K562 (cell line): ENCODE measurements at regions not wholly inside any gene's neighbourhood (a gene's known extent, or its start where the extent isn't known, plus 50 kb on each side); places are given as distances from the start of the nearest gene placed in this dataset.

ENCODE experiments used
- ATAC-seq: fragments of 200-7000 bp; cut with Tn5 transposase; 3 replicates; pipeline ENCODE4 v1.9.1; 2020; ENCODE audit warnings: moderate library complexity
- BruUV-seq: library from RNA; stranded (reverse); fragments of 400-500 nt; replicated peaks from 2 replicates; lab custom pipeline; 2021; lab: Mats Ljungman, UMichigan
- CTCF ChIA-PET: fragments of 300-600 bp; formaldehyde crosslinking; extraction: SDS; loops from one replicate; lab custom pipeline; 2021; ENCODE audit warnings: low intra/inter-chr PET ratio; lab: Yijun Ruan, JAX
- POLR2A ChIA-PET: fragments of 300-600, 350-650 bp; sonication (Branson Sonifier 250); formaldehyde crosslinking; extraction: SDS; loops from one replicate; lab custom pipeline; 2021; ENCODE audit warnings: antibody characterized with exemption, inconsistent platforms; lab: Yijun Ruan, JAX
- DNase-seq, 4 experiments: peaks; one replicate each; pipeline versions ENCODE4 v3.0.0 to v3.0.0-alpha.2; 2011 to 2018; ENCODE audit warnings: low spot score in 3 of 4, mixed read lengths in 3 of 4; ENCODE audit errors: extremely low read depth in 1 of 4
- FAIRE-seq: peaks from 2 replicates; lab custom pipeline; 2011; peaks lifted over from hg19 to GRCh38; lab: Jason Lieb, UNC
- H2AFZ ChIP-seq: 2 replicates; pipeline ENCODE4 v1.6.0; 2011; ENCODE audit warnings: low read depth, low read length, control low read depth, inconsistent platforms
- H3K27ac ChIP-seq: fragments of 200-600 bp; 3 replicates; pipeline ENCODE4 v1.8.0; 2011; ENCODE audit warnings: low read depth, mild to moderate bottlenecking, control low read depth, inconsistent platforms, low read length, moderate library complexity, mixed read lengths; ENCODE audit errors: extremely low read depth
- H3K27me3 ChIP-seq, 2 experiments: fragments of 300-600 bp in 1 of 2; 2 replicates in 1 of 2; 3 replicates in 1 of 2; pipeline versions ENCODE4 v1.6.0 to v1.8.0; 2011; ENCODE audit warnings: inconsistent platforms in 2 of 2, low read length in 2 of 2, mild to moderate bottlenecking in 1 of 2, mixed read lengths in 1 of 2, moderate library complexity in 1 of 2; ENCODE audit not compliant: control insufficient read depth in 2 of 2, insufficient read depth in 2 of 2
- H3K36me3 ChIP-seq: fragments of 300-600 bp; 3 replicates; pipeline ENCODE4 v1.8.0; 2011; ENCODE audit warnings: mild to moderate bottlenecking, low read length, inconsistent platforms; ENCODE audit not compliant: control insufficient read depth, insufficient read depth
- H3K4me1 ChIP-seq, 2 experiments: fragments of 200-600 bp in 1 of 2; replicated peaks in 1 of 2; 2 replicates in 1 of 2; 3 replicates in 1 of 2; pipeline versions ENCODE4 v1.5.1 to v1.8.0; 2011; ENCODE audit warnings: inconsistent platforms in 2 of 2, low read length in 2 of 2, mild to moderate bottlenecking in 1 of 2, mixed read lengths in 1 of 2, moderate library complexity in 1 of 2; ENCODE audit not compliant: control insufficient read depth in 2 of 2, insufficient read depth in 2 of 2
- H3K4me2 ChIP-seq: 2 replicates; pipeline ENCODE4 v1.6.1; 2011; ENCODE audit warnings: low read length, control low read depth, inconsistent platforms, mixed read lengths; ENCODE audit not compliant: insufficient read depth
- H3K4me3 ChIP-seq: fragments of 200-600 bp; sonication (generic), shearing (Covaris generic); 2 replicates; pipeline ENCODE4 v1.5.1; 2016; ENCODE audit warnings: control low read depth, inconsistent platforms
- H3K79me2 ChIP-seq: fragments of 200-600 bp; 3 replicates; pipeline ENCODE4 v1.8.0; 2011; ENCODE audit warnings: low read length, inconsistent platforms; ENCODE audit not compliant: control insufficient read depth, insufficient read depth
- H3K9ac ChIP-seq, 2 experiments: 2 replicates each; pipeline versions ENCODE4 v1.6.0 to v1.6.1; 2011; ENCODE audit warnings: low read depth in 2 of 2, low read length in 2 of 2, control low read depth in 1 of 2, inconsistent platforms in 1 of 2, mild to moderate bottlenecking in 1 of 2, mixed read lengths in 1 of 2; ENCODE audit not compliant: insufficient read depth in 1 of 2
- H3K9me1 ChIP-seq: one replicate; pipeline ENCODE4 v1.6.0; 2011; ENCODE audit warnings: inconsistent platforms, mild to moderate bottlenecking, low read length, moderate library complexity; ENCODE audit not compliant: control insufficient read depth, insufficient read depth
- H3K9me3 ChIP-seq: replicated peaks from 2 replicates; pipeline ENCODE4 v1.5.1; 2011; ENCODE audit warnings: low read depth, low read length, inconsistent platforms; ENCODE audit not compliant: control insufficient read depth, insufficient read depth
- H4K20me1 ChIP-seq: replicated peaks from 2 replicates; pipeline ENCODE4 v1.6.1; 2011; ENCODE audit warnings: low read length, inconsistent platforms, mixed read lengths; ENCODE audit not compliant: control insufficient read depth, insufficient read depth
- CBX5 ChIP-seq: IDR thresholded peaks from 2 replicates; pipeline ENCODE4 v1.6.1; 2014; ENCODE audit warnings: low read depth, borderline replicate concordance
- CREB3L1 ChIP-seq: fragments of 450-650 bp; IDR thresholded peaks from 2 replicates; pipeline ENCODE4 v1.6.1; 2014; ENCODE audit warnings: low read depth, mild to moderate bottlenecking, moderate library complexity, borderline replicate concordance
- DPF2 ChIP-seq: fragments of 450-650 bp; IDR thresholded peaks from 2 replicates; pipeline ENCODE4 v1.6.1; 2016
- ETV1 ChIP-seq: fragments of 450-650 bp; conservative IDR thresholded peaks from 2 replicates; pipeline ENCODE4 v1.6.1; 2016; ENCODE audit warnings: missing genetic modification characterization, control low read depth, low read depth, missing compliant biosample characterization
- KLF1 ChIP-seq: fragments of 450-650 bp; IDR thresholded peaks from 2 replicates; pipeline ENCODE4 v1.6.1; 2016; ENCODE audit warnings: missing genetic modification characterization, missing compliant biosample characterization
- PHB2 ChIP-seq: fragments of 450-650 bp; IDR thresholded peaks from 2 replicates; pipeline ENCODE4 v1.6.1; 2017; ENCODE audit warnings: low read depth
- POLR2H ChIP-seq: IDR thresholded peaks from 2 replicates; pipeline ENCODE4 v1.6.1; 2016; ENCODE audit warnings: missing genetic modification characterization, low read depth, mild to moderate bottlenecking, control low read depth, missing compliant biosample characterization, moderate library complexity
- RERE ChIP-seq: sonication (generic); formaldehyde crosslinking; IDR thresholded peaks from 2 replicates; pipeline ENCODE4 v1.8.0; 2023; ENCODE audit warnings: missing genetic modification reagents, mild to moderate bottlenecking, borderline replicate concordance
- SNAPC5 ChIP-seq: fragments of 250-450 bp; sonication (Bioruptor Pico); IDR thresholded peaks from 2 replicates; pipeline ENCODE4 v1.8.0; 2021; ENCODE audit warnings: moderate library complexity, mild to moderate bottlenecking, inconsistent platforms
- SRSF3 ChIP-seq: fragments of 200-400 bp; formaldehyde crosslinking; IDR thresholded peaks from 2 replicates; pipeline ENCODE4 v1.6.1; 2016; ENCODE audit warnings: mild to moderate bottlenecking, low read length, moderate library complexity; ENCODE audit not compliant: insufficient read depth
- ZC3H11A ChIP-seq: IDR thresholded peaks from 2 replicates; pipeline ENCODE4 v1.6.1; 2012; ENCODE audit warnings: low read depth, low read length, improper control_type of control experiment
- ZNF232 ChIP-seq: sonication (generic); formaldehyde crosslinking; IDR thresholded peaks from 2 replicates; pipeline ENCODE4 v1.8.0; 2022; ENCODE audit warnings: mild to moderate bottlenecking, missing genetic modification reagents
- ZZZ3 ChIP-seq: fragments of 450-650 bp; IDR thresholded peaks from 2 replicates; pipeline ENCODE4 v1.6.1; 2016; ENCODE audit warnings: antibody characterized with exemption, mild to moderate bottlenecking, moderate library complexity
- WGBS: fragments of 100-300 bp; shearing (Covaris generic); methylation state at CpG from one replicate; pipeline ENCODE4 v1.1.6; 2016; ENCODE audit warnings: low coverage, mixed read lengths; ENCODE audit not compliant: insufficient coverage; ENCODE audit errors: missing lambda C conversion rate; 5-methylcytosine and 5-hydroxymethylcytosine counted together
- in situ Hi-C: fragments of 300-500 bp; cut with MboI; formaldehyde crosslinking; loops from 4 replicates; pipeline ENCODE4 v1.15.0; 2018; ENCODE audit warnings: inconsistent platforms, mixed read lengths
- intact Hi-C: fragments of 100-400 bp; cut with micrococcal nuclease; formaldehyde crosslinking; loops from 2 replicates; pipeline ENCODE4 v1.14.2; 2022

- POLR2A ChIA-PET: no interaction called here
- 2% methylated on average over 4 of the region's 4 CpGs for WGBS
- BruUV-seq: no TSS peak
- Histone ChIP-seq H3K9ac (no peak overlapping the region), H3K79me2 (no peaks in the 10 kb centered on the region), H3K27ac (no peak overlapping the region), H3K9me3 (no peaks in the 10 kb centered on the region), H3K4me3 (no peak overlapping the region), H4K20me1 (no peaks in the 10 kb centered on the region), H3K27me3 (no peaks in the 10 kb centered on the region), H3K36me3 (no peaks in the 10 kb centered on the region), H2AFZ (no peak overlapping the region), H3K9me1 (no peaks in the 10 kb centered on the region), H3K4me1 (no peaks in the 10 kb centered on the region), H3K4me2 (no peak overlapping the region)
- no peak for TF ChIP-seq ZNF232 (CRISPR knock-in tag)
- no peak for TF ChIP-seq POLR2H (tag)
- no peak for TF ChIP-seq KLF1 (tag)
- no peak for TF ChIP-seq DPF2
- no peak for TF ChIP-seq ETV1 (tag)
- no peak for TF ChIP-seq ZC3H11A
- no peak for TF ChIP-seq CREB3L1
- TF ChIP-seq SNAPC5 (CRISPR knock-in tag): no peak
- no peak for TF ChIP-seq PHB2
- TF ChIP-seq ZZZ3: no peak
- no peak for TF ChIP-seq CBX5
- TF ChIP-seq SRSF3: no peak
- TF ChIP-seq RERE (CRISPR knock-in tag): no peak
- no peak for FAIRE-seq
- intact Hi-C loops: no loop called here
- DNase-seq: no peak
- in situ Hi-C loops: no loop called here
- CTCF ChIA-PET: no interaction called here
- ATAC-seq: no peak
Observed at GRCh38 chr2:125959047-125959446, 696.9 kb upstream of the GYPC start.
